Thyroid gland (tissue), 4 donors: ENCODE measurements at regions not wholly inside any gene's neighbourhood (a gene's known extent, or its start where the extent isn't known, plus 50 kb on each side); places are given as distances from the start of the nearest gene placed in this dataset.

ENCODE experiments used
- POLR2A ChIP-seq, 2 donors: fragments of 450-650 bp; IDR thresholded peaks; one replicate each; pipeline ENCODE4 v1.6.1; 2017; ENCODE audit warnings: antibody characterized with exemption in 2 of 2, mild to moderate bottlenecking in 2 of 2, moderate library complexity in 1 of 2
- TF ChIP-seq, protein P1 (sequence below), 6 experiments: fragments of 200-600 bp in 3 of 6; fragments of 450-650 bp in 3 of 6; sonication (generic) in 3 of 6; IDR thresholded peaks; one replicate each; pipeline ENCODE4 v1.5.1; 2016 to 2019; ENCODE audit warnings: antibody characterized with exemption in 6 of 6, mild to moderate bottlenecking in 2 of 6, inconsistent platforms in 1 of 6, moderate library complexity in 1 of 6

DNA sequence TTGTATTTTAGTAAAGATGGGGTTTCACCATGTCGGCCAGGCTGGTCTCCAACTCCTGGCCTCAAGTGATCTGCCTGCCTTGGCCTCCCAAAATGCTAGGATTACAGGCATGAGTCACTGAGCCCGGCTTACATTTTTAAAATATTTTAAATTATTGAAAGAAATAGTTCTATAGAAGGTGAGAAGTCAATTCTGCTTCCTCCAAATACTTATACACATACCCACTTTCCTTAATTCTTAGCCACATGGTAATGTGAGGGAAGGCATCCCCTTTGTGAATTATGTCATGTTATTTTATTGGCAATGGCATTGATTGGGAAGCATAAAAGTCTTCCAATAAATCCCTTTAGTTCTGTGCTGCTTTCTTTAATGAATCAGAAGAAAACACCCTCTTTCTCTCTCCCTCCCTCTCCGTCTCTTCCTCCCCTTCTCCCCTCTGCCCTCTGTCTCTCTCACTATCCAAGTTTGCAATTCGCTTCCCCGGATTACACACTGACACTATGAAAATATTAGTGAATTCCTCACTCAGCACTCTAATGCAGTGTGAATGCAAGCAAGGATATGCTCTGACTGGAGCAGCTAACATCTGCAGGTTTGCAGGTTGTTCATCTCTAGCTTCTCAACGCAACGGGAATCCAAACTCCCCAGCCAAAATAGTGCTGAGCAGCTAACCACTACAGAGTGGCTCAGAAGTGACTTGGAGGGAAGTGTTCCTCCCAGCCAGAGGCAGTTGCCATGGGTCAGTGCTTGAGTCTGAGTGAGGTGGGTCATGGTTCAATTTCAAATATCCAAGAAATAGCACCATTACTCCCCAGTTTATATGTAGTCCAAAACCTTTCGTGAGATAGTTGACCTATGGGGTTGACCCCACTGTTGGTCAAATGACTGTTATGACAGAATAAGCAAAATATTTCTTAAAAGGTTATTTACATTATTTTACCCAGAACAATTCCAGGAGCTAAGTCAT lies 77.8 kb upstream of the CD55 start:
- TF ChIP-seq, protein P1, sequence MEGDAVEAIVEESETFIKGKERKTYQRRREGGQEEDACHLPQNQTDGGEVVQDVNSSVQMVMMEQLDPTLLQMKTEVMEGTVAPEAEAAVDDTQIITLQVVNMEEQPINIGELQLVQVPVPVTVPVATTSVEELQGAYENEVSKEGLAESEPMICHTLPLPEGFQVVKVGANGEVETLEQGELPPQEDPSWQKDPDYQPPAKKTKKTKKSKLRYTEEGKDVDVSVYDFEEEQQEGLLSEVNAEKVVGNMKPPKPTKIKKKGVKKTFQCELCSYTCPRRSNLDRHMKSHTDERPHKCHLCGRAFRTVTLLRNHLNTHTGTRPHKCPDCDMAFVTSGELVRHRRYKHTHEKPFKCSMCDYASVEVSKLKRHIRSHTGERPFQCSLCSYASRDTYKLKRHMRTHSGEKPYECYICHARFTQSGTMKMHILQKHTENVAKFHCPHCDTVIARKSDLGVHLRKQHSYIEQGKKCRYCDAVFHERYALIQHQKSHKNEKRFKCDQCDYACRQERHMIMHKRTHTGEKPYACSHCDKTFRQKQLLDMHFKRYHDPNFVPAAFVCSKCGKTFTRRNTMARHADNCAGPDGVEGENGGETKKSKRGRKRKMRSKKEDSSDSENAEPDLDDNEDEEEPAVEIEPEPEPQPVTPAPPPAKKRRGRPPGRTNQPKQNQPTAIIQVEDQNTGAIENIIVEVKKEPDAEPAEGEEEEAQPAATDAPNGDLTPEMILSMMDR (IDR thresholded peaks at IDR 0.05), result no peak
- TF ChIP-seq POLR2A (IDR thresholded peaks at IDR 0.05), result no peak
